ENCODE measurements at regions not wholly inside any gene's neighbourhood (a gene's known extent, or its start where the extent isn't known, plus 50 kb on each side); places are given as distances from the start of the nearest gene placed in this dataset.
"Not testable (repeated sequence)": the region's sequence is repeated elsewhere in the genome, so short reads cannot be mapped to it uniquely, and the experiment has no call there.

DNA sequence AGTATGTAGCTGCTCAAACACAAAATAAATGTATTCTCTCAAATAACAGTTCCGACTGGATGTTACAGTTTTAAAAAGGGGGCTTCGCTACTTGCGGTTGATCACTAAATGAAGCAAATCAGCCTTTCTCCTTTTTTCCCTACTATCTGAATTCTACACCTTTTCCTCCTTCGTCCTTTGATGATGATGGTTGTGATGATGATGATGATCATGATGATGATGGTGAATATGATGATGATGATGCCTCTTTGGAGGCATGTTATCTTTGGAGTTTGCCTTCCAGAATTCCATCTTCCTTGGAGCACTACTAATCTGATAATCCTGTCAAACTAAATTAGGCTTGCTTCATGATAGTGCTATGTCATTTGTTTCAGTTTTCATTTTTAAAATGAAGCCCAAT lies 1073.3 kb downstream of the SOCS6 start:
- H3K27ac ChIP-seq (ENCODE audit: low read depth, low read length): no peak overlapping the region
- H3K4me2 ChIP-seq (ENCODE audit: low read length): no peak overlapping the region
- H3K18ac ChIP-seq (ENCODE audit: low read length): no peak overlapping the region
- H3K9ac ChIP-seq (ENCODE audit: low read length): no peak overlapping the region
- WGBS (ENCODE audit: extremely low coverage, insufficient coverage, insufficient read length): no CpG with 5 or more reads among the region's 4 CpGs
- no peaks in the 10 kb centered on the region for H3K27me3 ChIP-seq (ENCODE audit: insufficient read depth, low read length)
- DNase-seq: no peak
- H3K23ac ChIP-seq (ENCODE audit: low read length): no peak overlapping the region
- no peak overlapping the region for H2BK12ac ChIP-seq (ENCODE audit: low read length)
- H3K36me3 ChIP-seq (ENCODE audit: control insufficient read depth in 1 of 2, insufficient read depth in 2 of 2, low read length in 2 of 2): no peaks in the 10 kb centered on the region
- no peak overlapping the region for H3K4ac ChIP-seq (ENCODE audit: low read depth, low read length)
- no peak overlapping the region for H4K8ac ChIP-seq (ENCODE audit: low read depth, low read length)
- H3K9me3 ChIP-seq (ENCODE audit: insufficient read depth, low read depth, low read length): no peaks in the 10 kb centered on the region
- H2AK5ac ChIP-seq (ENCODE audit: low read length): no peak overlapping the region
- H3K79me2 ChIP-seq (ENCODE audit: control insufficient read depth, insufficient read depth, low read length, poor library complexity): no peaks in the 10 kb centered on the region
- H4K12ac ChIP-seq (ENCODE audit: low read depth, low read length): no peak overlapping the region
- H3K4me3 ChIP-seq (ENCODE audit: low read depth, low read length): no peak overlapping the region
- H2BK5ac ChIP-seq (ENCODE audit: low read depth, low read length, poor library complexity): no peak overlapping the region
- no peak overlapping the region for H2AFZ ChIP-seq (ENCODE audit: insufficient read depth, low read length, poor library complexity)
- H4K91ac ChIP-seq (ENCODE audit: low read depth, low read length): no peak overlapping the region
- no peak overlapping the region for H2BK120ac ChIP-seq (ENCODE audit: insufficient read depth, low read length, poor library complexity)
- H3K14ac ChIP-seq (ENCODE audit: low read length): no peak overlapping the region
- H3K79me1 ChIP-seq (ENCODE audit: low read length): no peaks in the 10 kb centered on the region
- H3K4me1 ChIP-seq (ENCODE audit: control insufficient read depth in 1 of 2, insufficient read depth in 2 of 2, low read length in 2 of 2): no peaks in the 10 kb centered on the region

DNA sequence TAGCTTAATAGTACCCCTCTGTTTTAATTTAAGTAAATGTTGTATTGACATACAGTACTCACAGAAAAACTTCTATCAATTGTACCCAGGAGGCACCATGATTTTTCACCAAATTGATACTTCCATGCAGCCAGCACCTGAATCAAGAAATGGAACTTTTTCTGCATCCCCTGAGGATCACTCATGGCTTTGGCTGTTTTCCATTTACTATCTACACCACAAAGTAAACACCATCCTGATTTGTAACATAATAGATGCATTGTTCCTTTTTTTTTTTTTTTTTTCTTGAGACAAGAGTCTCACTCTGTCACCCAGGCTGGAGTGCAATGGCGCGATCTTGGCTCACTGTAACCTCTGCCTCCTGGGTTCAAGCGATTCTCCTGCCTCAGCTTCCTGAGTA lies 1066.8 kb downstream of the SOCS6 start:
- H4K8ac ChIP-seq (ENCODE audit: low read depth, low read length); H3K4me2 ChIP-seq (ENCODE audit: low read length); H2AK5ac ChIP-seq (ENCODE audit: low read length); H2BK120ac ChIP-seq (ENCODE audit: insufficient read depth, low read length, poor library complexity); H4K12ac ChIP-seq (ENCODE audit: low read depth, low read length); H3K27ac ChIP-seq (ENCODE audit: low read depth, low read length); H2BK5ac ChIP-seq (ENCODE audit: low read depth, low read length, poor library complexity); H3K79me1 ChIP-seq (ENCODE audit: low read length); H3K36me3 ChIP-seq (ENCODE audit: control insufficient read depth in 1 of 2, insufficient read depth in 2 of 2, low read length in 2 of 2); H3K9ac ChIP-seq (ENCODE audit: low read length); H2BK12ac ChIP-seq (ENCODE audit: low read length); H3K4me3 ChIP-seq (ENCODE audit: low read depth, low read length); H2AFZ ChIP-seq (ENCODE audit: insufficient read depth, low read length, poor library complexity); H3K14ac ChIP-seq (ENCODE audit: low read length); H3K4ac ChIP-seq (ENCODE audit: low read depth, low read length); DNase-seq; H3K9me3 ChIP-seq (ENCODE audit: insufficient read depth, low read depth, low read length); H3K23ac ChIP-seq (ENCODE audit: low read length); H3K79me2 ChIP-seq (ENCODE audit: control insufficient read depth, insufficient read depth, low read length, poor library complexity); H3K18ac ChIP-seq (ENCODE audit: low read length); H3K27me3 ChIP-seq (ENCODE audit: insufficient read depth, low read length); H3K4me1 ChIP-seq (ENCODE audit: control insufficient read depth in 1 of 2, insufficient read depth in 2 of 2, low read length in 2 of 2); H4K91ac ChIP-seq (ENCODE audit: low read depth, low read length): not testable (repeated sequence)
- WGBS (ENCODE audit: extremely low coverage, insufficient coverage, insufficient read length): no CpG with 5 or more reads among the region's 3 CpGs

DNA sequence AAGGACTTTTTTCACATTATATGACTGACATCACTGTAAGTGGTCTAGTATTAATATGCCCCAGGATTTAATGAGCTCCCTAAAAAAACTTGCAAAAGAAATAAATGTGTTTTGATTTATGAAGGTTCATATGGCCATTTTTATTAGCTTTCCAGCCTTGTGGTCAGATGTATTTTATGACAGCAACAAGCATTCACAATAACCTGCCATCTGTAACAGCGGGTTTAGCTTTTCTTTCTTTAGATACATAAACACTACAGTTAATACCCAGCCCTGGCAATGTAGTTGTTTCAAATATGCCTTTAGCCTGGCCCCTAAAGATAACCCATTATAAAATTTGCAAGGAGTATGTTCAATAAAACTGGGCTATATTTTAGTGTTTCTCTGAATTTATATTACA lies 1063.8 kb downstream of the SOCS6 start:
- no peak overlapping the region for H2AFZ ChIP-seq (ENCODE audit: insufficient read depth, low read length, poor library complexity)
- no peak overlapping the region for H3K18ac ChIP-seq (ENCODE audit: low read length)
- H3K79me1 ChIP-seq (ENCODE audit: low read length): no peaks in the 10 kb centered on the region
- H3K27me3 ChIP-seq (ENCODE audit: insufficient read depth, low read length): no peaks in the 10 kb centered on the region
- no peaks in the 10 kb centered on the region for H3K36me3 ChIP-seq (ENCODE audit: control insufficient read depth in 1 of 2, insufficient read depth in 2 of 2, low read length in 2 of 2)
- H2AK5ac ChIP-seq (ENCODE audit: low read length): no peak overlapping the region
- no peak overlapping the region for H2BK12ac ChIP-seq (ENCODE audit: low read length)
- H3K4me2 ChIP-seq (ENCODE audit: low read length): no peak overlapping the region
- no peak overlapping the region for H2BK5ac ChIP-seq (ENCODE audit: low read depth, low read length, poor library complexity)
- no peak overlapping the region for H3K14ac ChIP-seq (ENCODE audit: low read length)
- H3K4me3 ChIP-seq (ENCODE audit: low read depth, low read length): no peak overlapping the region
- no peak overlapping the region for H4K12ac ChIP-seq (ENCODE audit: low read depth, low read length)
- no peaks in the 10 kb centered on the region for H3K9me3 ChIP-seq (ENCODE audit: insufficient read depth, low read depth, low read length)
- WGBS (ENCODE audit: extremely low coverage, insufficient coverage, insufficient read length): no CpG with 5 or more reads among the region's 1 CpG
- no peaks in the 10 kb centered on the region for H3K4me1 ChIP-seq (ENCODE audit: control insufficient read depth in 1 of 2, insufficient read depth in 2 of 2, low read length in 2 of 2)
- no peaks in the 10 kb centered on the region for H3K79me2 ChIP-seq (ENCODE audit: control insufficient read depth, insufficient read depth, low read length, poor library complexity)
- H3K27ac ChIP-seq (ENCODE audit: low read depth, low read length): no peak overlapping the region
- H3K4ac ChIP-seq (ENCODE audit: low read depth, low read length): no peak overlapping the region
- no peak overlapping the region for H3K9ac ChIP-seq (ENCODE audit: low read length)
- no peak overlapping the region for H3K23ac ChIP-seq (ENCODE audit: low read length)
- no peak for DNase-seq
- no peak overlapping the region for H4K8ac ChIP-seq (ENCODE audit: low read depth, low read length)
- no peak overlapping the region for H2BK120ac ChIP-seq (ENCODE audit: insufficient read depth, low read length, poor library complexity)
- H4K91ac ChIP-seq (ENCODE audit: low read depth, low read length): no peak overlapping the region

DNA sequence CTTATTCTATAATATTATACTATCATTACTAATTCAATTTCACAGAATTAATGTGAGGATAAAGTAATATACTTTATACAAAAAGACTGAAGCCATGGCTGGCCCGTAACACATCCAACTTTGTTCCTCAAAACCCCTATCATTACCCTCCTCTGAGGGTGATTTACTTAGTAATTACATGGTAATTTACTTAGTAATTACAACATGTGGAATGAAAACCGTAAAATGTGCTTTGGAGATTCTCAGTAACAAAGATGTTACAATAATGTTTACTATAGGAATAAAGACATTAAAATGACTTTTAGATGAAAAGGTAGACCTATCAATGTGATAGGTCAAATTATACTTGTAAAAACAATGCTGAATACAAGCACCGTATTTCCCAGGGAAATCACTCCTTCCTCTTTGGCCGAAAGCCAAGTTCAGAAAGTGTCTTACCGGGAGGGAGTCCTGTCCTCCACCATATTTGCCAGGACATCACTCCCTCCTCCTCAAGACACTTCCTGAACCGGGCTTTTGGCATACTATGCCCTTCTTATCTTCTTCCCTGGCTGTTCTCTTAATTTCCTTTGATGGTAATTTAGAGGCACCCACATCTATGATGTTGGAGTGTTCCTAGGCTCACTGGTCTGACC lies 1047.8 kb downstream of the SOCS6 start:
- H3K9me3 ChIP-seq (ENCODE audit: insufficient read depth, low read depth, low read length): no peaks in the 10 kb centered on the region
- H3K27ac ChIP-seq (ENCODE audit: low read depth, low read length): no peak overlapping the region
- no peaks in the 10 kb centered on the region for H3K79me2 ChIP-seq (ENCODE audit: control insufficient read depth, insufficient read depth, low read length, poor library complexity)
- no CpG with 5 or more reads among the region's 6 CpGs for WGBS (ENCODE audit: extremely low coverage, insufficient coverage, insufficient read length)
- no peak overlapping the region for H3K9ac ChIP-seq (ENCODE audit: low read length)
- no peak for DNase-seq
- no peaks in the 10 kb centered on the region for H3K27me3 ChIP-seq (ENCODE audit: insufficient read depth, low read length)
- no peak overlapping the region for H2AFZ ChIP-seq (ENCODE audit: insufficient read depth, low read length, poor library complexity)
- no peak overlapping the region for H3K18ac ChIP-seq (ENCODE audit: low read length)
- no peaks in the 10 kb centered on the region for H3K79me1 ChIP-seq (ENCODE audit: low read length)
- no peak overlapping the region for H4K12ac ChIP-seq (ENCODE audit: low read depth, low read length)
- no peak overlapping the region for H3K23ac ChIP-seq (ENCODE audit: low read length)
- no peak overlapping the region for H3K4me2 ChIP-seq (ENCODE audit: low read length)
- H2BK120ac ChIP-seq (ENCODE audit: insufficient read depth, low read length, poor library complexity): no peak overlapping the region
- H2BK5ac ChIP-seq (ENCODE audit: low read depth, low read length, poor library complexity): no peak overlapping the region
- no peak overlapping the region for H3K14ac ChIP-seq (ENCODE audit: low read length)
- H2AK5ac ChIP-seq (ENCODE audit: low read length): no peak overlapping the region
- H4K8ac ChIP-seq (ENCODE audit: low read depth, low read length): no peak overlapping the region
- H2BK12ac ChIP-seq (ENCODE audit: low read length): no peak overlapping the region
- H3K4me3 ChIP-seq (ENCODE audit: low read depth, low read length): no peak overlapping the region
- no peak overlapping the region for H4K91ac ChIP-seq (ENCODE audit: low read depth, low read length)
- no peaks in the 10 kb centered on the region for H3K36me3 ChIP-seq (ENCODE audit: control insufficient read depth in 1 of 2, insufficient read depth in 2 of 2, low read length in 2 of 2)
- no peaks in the 10 kb centered on the region for H3K4me1 ChIP-seq (ENCODE audit: control insufficient read depth in 1 of 2, insufficient read depth in 2 of 2, low read length in 2 of 2)
- no peak overlapping the region for H3K4ac ChIP-seq (ENCODE audit: low read depth, low read length)
